Right lobe of liver (tissue), 6 donors: ENCODE measurements at regions not wholly inside any gene's neighbourhood (a gene's known extent, or its start where the extent isn't known, plus 50 kb on each side); places are given as distances from the start of the nearest gene placed in this dataset.

Experiments used
- ATAC-seq, 4 donors: fragments of 200-7000 bp; cut with Tn5 transposase; one replicate each; pipeline ENCODE4 v1.9.1; 2020; ENCODE audit warnings: mild to moderate bottlenecking in 4 of 4, moderate library complexity in 4 of 4
- DNase-seq, 3 donors: peaks; one replicate each; pipeline ENCODE4 v3.0.0-alpha.2; 2020
- H3K27ac ChIP-seq, 3 donors: fragments of 200-600 bp; one replicate each; pipeline ENCODE4 v1.8.0; 2022
- H3K27me3 ChIP-seq, 2 donors: fragments of 200-600 bp; one replicate each; pipeline ENCODE4 v1.8.0; 2022
- H3K36me3 ChIP-seq, 4 donors: fragments of 200-600 bp; sonication (generic) in 1 of 4; one replicate each; pipeline versions ENCODE4 v1.5.1 to v1.8.0; 2017 to 2022; ENCODE audit warnings: control low read depth in 1 of 4
- H3K4me1 ChIP-seq, 4 donors: fragments of 200-600 bp; sonication (generic) in 1 of 4; one replicate each; pipeline versions ENCODE4 v1.5.1 to v1.8.0; 2017 to 2022; ENCODE audit warnings: control low read depth in 1 of 4
- H3K4me3 ChIP-seq, 3 donors: fragments of 200-600 bp; one replicate each; pipeline ENCODE4 v1.8.0; 2022
- H3K9me3 ChIP-seq, 4 donors: fragments of 200-600 bp; sonication (generic) in 1 of 4; one replicate each; pipeline versions ENCODE4 v1.5.1 to v1.8.0; 2017 to 2022; ENCODE audit warnings: control low read depth in 1 of 4
- POLR2A ChIP-seq: fragments of 450-650 bp; IDR thresholded peaks from one replicate; pipeline ENCODE4 v1.6.1; 2017; ENCODE audit warnings: antibody characterized with exemption, mild to moderate bottlenecking
- WGBS: methylation state at CpG from one replicate; pipeline ENCODE4 v1.1.6; 2018; ENCODE audit warnings: low coverage, low lambda C conversion rate; ENCODE audit not compliant: insufficient coverage; ENCODE audit errors: missing lambda C conversion rate; 5-methylcytosine and 5-hydroxymethylcytosine counted together
- intact Hi-C, 2 donors: fragments of 100-400 bp; cut with DNase I; formaldehyde crosslinking; loops; one replicate each; pipeline versions ENCODE4 v1.11.2 to v1.14.1; 2022
- TF ChIP-seq, protein P1 (sequence below), 4 donors: fragments of 200-600 bp in 3 of 4; fragments of 450-650 bp in 1 of 4; IDR thresholded peaks; one replicate each; pipeline versions ENCODE4 v1.5.1 to v1.8.0; 2016 to 2022; ENCODE audit warnings: antibody characterized with exemption in 4 of 4, mild to moderate bottlenecking in 2 of 4
- donor health status: DM: no; HTN: yes; CAD: no.
- donor health status: DM: no; HTN: no; CAD: no.
- donor health status: DM: no; HTN: no; CAD: no.
- donor health status: DM: no; HTN: yes; CAD: no.
- donor health status: DM: no; HTN: yes; CAD: no.

DNA sequence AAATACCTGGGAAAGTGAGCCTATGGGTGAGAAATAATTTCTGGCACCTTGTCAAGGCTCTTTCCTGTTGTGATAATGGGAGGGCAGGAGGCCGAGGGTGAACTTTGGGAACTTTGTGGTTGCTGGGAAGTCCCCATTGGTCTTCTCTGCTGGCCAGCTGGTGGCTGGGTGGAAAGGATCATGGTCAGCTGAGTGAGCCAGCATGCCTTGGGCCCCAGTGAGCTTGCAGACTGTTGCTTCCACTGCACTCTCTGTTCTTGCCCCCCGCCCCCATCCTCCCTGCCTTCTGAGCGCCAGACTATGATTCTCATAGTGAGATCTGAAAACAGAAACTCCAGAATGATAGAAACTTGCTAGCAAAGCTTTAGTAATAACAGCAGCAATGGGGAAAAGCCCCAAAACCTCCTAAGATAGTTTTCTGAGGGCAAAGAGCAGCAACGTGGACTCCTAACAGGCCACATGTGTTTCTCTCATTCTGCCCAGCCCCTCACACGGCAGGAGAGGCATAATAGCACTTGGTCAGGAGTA, 139.2 kb upstream of the SMARCA2 start:
- H3K4me1 ChIP-seq, result no peaks in the 10 kb centered on the region
- 52% methylated on average over 5 of the region's 5 CpGs for WGBS
- no peak overlapping the region for H3K27ac ChIP-seq
- no peaks in the 10 kb centered on the region for H3K27me3 ChIP-seq
- ATAC-seq (peak in 3 of 4 donors; percentile 21 to 34 (median 31)), DNase-seq (no peak)
- no peaks in the 10 kb centered on the region for H3K36me3 ChIP-seq
- H3K4me3 ChIP-seq, result no peak overlapping the region
- TF ChIP-seq, protein P1, sequence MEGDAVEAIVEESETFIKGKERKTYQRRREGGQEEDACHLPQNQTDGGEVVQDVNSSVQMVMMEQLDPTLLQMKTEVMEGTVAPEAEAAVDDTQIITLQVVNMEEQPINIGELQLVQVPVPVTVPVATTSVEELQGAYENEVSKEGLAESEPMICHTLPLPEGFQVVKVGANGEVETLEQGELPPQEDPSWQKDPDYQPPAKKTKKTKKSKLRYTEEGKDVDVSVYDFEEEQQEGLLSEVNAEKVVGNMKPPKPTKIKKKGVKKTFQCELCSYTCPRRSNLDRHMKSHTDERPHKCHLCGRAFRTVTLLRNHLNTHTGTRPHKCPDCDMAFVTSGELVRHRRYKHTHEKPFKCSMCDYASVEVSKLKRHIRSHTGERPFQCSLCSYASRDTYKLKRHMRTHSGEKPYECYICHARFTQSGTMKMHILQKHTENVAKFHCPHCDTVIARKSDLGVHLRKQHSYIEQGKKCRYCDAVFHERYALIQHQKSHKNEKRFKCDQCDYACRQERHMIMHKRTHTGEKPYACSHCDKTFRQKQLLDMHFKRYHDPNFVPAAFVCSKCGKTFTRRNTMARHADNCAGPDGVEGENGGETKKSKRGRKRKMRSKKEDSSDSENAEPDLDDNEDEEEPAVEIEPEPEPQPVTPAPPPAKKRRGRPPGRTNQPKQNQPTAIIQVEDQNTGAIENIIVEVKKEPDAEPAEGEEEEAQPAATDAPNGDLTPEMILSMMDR (IDR thresholded peaks at IDR 0.05), result no peak
- TF ChIP-seq POLR2A, result no peak
- intact Hi-C loops, result no loop called here
- H3K9me3 ChIP-seq, result no peaks in the 10 kb centered on the region

DNA sequence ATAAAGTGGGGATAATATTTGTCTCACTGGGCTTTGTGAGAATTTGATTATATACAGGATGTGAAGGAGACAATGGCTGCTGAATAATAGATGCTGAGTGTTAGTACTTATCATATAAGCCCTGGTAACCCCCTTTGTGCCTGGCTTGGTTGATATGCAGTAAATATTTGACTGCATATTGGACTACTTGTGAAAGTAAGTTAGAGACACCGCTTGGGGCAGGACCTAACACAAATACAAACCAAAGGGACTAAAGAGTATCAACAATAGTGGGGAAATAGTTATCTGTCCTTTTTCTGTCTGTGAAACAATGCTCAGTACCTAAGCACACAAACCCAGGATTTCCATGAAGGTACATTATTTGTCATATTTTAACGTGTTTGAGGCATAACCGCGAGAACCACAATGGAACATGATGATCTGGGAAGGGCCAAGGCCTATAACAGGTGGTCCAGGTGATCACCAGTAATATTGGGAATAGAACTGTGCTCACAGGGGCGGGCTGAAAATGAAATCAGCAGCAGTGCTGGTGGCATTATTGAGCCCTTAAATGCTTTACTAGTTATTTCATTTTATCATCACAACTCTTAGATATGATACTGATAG, 138.2 kb upstream of the SMARCA2 start:
- 87% methylated on average over 5 of the region's 5 CpGs for WGBS
- intact Hi-C loops, result no loop called here
- Histone ChIP-seq H3K36me3 (no peaks in the 10 kb centered on the region), H3K4me3 (no peak overlapping the region), H3K27ac (no peak overlapping the region), H3K27me3 (no peaks in the 10 kb centered on the region), H3K9me3 (no peaks in the 10 kb centered on the region), H3K4me1 (no peaks in the 10 kb centered on the region)
- TF ChIP-seq, protein P1 (IDR thresholded peaks at IDR 0.05), result no peak
- no peak for TF ChIP-seq POLR2A
- no peak for DNase-seq
- no peak for ATAC-seq

DNA sequence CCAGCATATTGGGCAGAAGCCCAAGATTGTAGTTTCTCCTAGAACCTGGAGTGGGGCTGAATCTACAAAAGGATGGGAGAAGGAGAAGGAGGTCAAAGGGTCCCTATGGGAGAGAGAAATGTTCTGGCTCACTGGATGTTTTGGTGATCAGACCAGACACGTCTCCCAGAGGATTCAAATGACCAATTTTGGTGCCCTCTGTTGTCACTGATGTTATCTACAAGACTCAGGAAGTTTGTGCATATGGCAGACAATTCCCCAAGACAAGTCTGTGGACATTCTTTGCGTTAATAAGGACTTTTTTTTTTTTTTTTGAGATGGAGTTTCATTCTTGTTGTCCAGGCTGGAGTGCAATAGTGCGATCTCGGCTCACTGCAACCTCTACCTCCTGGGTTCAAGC, 137.2 kb upstream of the SMARCA2 start:
- TF ChIP-seq POLR2A, result no peak
- TF ChIP-seq, protein P1 (IDR thresholded peaks at IDR 0.05), result no peak
- H3K4me1 ChIP-seq, result no peaks in the 10 kb centered on the region
- no peak overlapping the region for H3K4me3 ChIP-seq
- intact Hi-C loops, result no loop called here
- no peaks in the 10 kb centered on the region for H3K27me3 ChIP-seq
- H3K36me3 ChIP-seq, result no peaks in the 10 kb centered on the region
- WGBS, result 61% methylated on average over 3 of the region's 4 CpGs
- no peak for DNase-seq
- no peak for ATAC-seq
- no peaks in the 10 kb centered on the region for H3K9me3 ChIP-seq
- no peak overlapping the region for H3K27ac ChIP-seq

DNA sequence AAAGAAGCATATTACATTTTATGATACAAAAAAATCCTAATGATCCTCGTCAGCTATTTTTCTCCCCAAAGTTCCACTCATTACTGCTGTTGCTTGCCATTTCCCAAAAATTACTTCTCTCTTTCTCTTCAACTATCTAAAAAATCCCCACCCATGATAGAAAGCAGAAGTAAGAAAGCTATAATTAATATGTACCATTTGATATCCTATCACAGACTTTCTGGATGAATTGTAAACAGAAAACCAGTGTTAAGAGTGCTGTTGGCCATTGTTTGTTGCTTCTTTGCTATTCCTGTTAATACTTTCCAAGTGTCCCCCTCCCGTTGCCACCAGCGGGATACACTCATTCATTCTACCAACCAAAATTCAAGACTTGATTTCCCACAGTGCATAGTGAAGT, 136.3 kb upstream of the SMARCA2 start:
- Histone ChIP-seq H3K27me3 (no peaks in the 10 kb centered on the region), H3K36me3 (no peaks in the 10 kb centered on the region), H3K4me3 (no peak overlapping the region), H3K4me1 (no peaks in the 10 kb centered on the region), H3K9me3 (no peaks in the 10 kb centered on the region), H3K27ac (no peak overlapping the region)
- DNase-seq, result no peak
- WGBS, result 61% methylated on average over 3 of the region's 3 CpGs
- TF ChIP-seq, protein P1 (IDR thresholded peaks at IDR 0.05), result no peak
- TF ChIP-seq POLR2A, result no peak
- ATAC-seq, result peak in 1 of 4 donors; percentile 16
- intact Hi-C loops, result no loop called here
